NOMO-1 treated with dmso at 0.1 percent for 144 hours (cell line): ENCODE measurements at regions not wholly inside any gene's neighbourhood (a gene's known extent, or its start where the extent isn't known, plus 50 kb on each side); places are given as distances from the start of the nearest gene placed in this dataset.

Source experiments
- DNase-seq: peaks from one replicate; lab custom pipeline; 2025; ENCODE audit not compliant: unreplicated experiment; lab: John Stamatoyannopoulos, UW

DNA sequence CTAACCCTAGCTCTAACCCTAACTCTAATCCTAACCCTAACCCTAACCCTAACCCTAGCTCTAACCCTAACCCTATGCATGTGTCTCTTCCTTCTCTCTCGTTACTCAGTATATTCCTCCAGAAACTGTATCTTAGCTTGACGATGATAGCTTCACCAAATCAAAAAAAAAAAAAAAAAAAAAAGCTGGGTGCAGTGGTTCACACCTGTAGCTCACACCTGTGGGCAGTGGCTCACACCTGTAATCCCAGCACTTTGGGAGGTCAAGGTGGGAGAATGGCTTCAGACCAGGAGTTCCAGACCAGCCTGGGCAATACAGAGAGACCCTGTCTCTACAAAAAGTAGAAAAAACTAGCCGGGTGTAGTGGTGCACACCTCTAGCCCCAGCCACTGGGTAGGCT is 414.0 kb downstream of the GATA3 start:
- DNase-seq, result no peak

- DNase-seq, result no peak
Measured at GRCh38 chr10:8473205-8473604, 418.7 kb downstream of the GATA3 start.

- DNase-seq, result no peak
Measured at GRCh38 chr10:8477300-8477699, 422.8 kb downstream of the GATA3 start.

GRCh38 chr10:8481718-8482504 is 427.4 kb downstream of the GATA3 start:
- DNase-seq, result no peak

DNA sequence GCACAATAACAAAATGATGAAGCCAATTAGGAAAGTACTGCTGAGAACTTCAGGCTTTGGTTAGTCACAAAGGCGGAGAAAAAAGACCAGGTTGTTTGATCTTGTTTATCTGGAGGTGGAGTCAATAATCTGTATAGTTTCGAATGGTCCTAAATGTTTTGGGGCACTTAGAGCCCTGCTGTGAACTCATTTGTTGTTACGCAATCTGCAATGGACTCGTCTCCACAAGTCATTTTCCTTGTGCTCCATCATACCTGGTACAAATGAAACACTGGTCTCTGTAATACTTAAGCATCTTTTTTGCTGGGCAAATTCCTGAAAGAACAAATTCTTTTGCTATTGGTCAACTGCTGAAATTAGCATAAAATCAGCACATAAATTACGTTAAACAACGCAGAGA is 430.5 kb downstream of the GATA3 start:
- no peak for DNase-seq

DNA sequence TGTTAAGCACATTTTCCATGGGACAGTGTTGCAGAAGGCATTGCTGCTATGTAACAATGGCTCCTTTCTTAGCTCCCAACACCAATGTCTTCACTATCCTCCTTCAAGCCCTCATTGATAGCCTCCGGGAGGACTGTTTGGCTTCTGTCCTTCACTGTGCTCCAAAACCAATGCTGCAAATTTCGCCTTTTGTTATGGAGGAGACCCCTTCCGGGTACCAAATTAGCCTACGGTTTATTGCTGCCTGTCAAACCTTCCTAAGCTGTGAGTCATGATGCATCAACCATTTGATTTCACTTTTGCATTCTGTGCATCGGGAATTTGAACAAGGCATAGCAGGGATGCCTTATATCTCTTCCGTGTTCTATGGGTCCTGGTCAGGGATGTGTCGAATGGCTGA is 432.9 kb downstream of the GATA3 start:
- DNase-seq, result no peak

DNA sequence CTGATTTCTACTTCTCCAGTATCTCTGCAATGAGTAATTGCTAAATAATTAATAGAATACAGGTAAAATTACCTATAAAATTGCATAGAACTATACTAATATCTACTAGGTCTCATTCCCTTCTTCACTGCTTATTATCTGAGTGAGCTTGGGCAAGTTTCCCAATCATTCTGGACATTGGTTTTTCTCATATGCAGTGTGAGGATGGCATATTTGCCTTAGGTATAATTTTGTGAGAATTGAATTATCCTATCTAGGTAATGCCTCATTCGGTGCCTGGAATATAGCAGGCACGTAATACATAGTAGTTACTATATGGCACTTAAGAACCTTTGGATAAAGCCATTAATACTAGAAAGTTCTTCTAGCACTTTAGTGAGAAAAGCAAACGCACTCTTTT is 434.7 kb downstream of the GATA3 start:
- DNase-seq, result no peak

DNA sequence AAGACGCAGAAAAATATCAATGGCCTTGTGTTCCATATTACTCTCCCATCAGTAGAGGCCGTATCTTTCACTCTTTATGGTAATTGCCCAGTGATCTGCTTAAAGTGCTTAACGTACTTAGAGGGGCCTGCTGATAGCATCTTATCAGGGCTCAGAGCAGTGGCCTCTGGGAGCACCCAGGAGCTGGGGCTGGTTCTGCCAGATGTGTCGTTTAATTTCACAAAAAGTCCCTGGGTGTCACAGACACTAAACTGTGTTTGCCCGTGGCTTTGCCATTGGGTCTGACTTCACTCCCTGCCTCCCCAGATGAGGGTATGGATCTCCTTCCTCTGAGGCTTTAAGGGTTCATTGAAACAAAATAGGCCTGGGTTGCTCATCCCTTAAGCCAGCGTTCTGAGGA is 435.3 kb downstream of the GATA3 start:
- no peak for DNase-seq

- no peak for DNase-seq
Measured at GRCh38 chr10:8498290-8498689, 443.8 kb downstream of the GATA3 start.

DNA sequence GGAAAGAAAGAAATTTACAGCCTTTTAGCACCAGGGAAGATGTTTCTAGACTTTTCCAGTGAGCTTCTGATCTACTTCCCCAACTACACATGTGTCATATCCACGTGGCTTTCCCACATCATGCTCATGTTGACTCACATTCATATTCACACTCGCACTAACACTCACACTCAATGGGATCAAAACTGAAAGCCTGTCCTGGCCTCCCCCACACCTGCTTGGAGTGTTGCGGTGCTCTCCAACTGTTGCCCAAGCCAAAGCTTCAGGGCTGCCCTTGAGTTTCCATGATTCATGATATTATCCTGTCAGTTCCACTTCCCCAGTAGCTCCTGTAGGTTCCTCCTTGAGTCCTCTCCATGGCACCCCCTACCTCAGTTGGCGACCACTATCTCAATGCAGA is 444.4 kb downstream of the GATA3 start:
- DNase-seq, result no peak

GRCh38 chr10:8499312-8499711 is 444.8 kb downstream of the GATA3 start:
- no peak for DNase-seq

GRCh38 chr10:8499752-8500390 is 445.4 kb downstream of the GATA3 start:
- no peak for DNase-seq

- DNase-seq, result no peak
Measured at GRCh38 chr10:8502573-8502972, 448.1 kb downstream of the GATA3 start.

DNA sequence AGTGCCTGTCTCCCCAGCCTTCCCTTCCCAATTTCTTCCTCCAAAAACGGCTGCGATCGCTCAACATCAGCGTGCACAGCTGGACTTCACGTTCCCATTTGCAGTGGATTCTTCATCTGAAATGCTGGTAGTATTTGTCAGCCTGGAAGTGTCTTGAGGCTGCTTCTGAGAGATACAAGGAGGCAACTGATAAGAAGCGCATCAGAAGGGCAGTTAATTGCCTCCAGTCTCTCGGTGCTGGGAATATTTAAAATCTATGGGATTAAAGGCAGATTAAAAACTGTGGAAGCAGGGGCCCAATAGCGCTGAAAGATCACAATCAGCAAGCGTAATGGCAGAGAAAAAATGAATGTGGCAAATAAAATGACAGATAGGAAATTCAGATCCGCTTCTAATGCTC is 450.0 kb downstream of the GATA3 start:
- DNase-seq, result no peak

- DNase-seq, result no peak
Measured at GRCh38 chr10:8507156-8507555, 452.7 kb downstream of the GATA3 start.

- DNase-seq, result no peak
Measured at GRCh38 chr10:8508882-8509281, 454.4 kb downstream of the GATA3 start.

DNA sequence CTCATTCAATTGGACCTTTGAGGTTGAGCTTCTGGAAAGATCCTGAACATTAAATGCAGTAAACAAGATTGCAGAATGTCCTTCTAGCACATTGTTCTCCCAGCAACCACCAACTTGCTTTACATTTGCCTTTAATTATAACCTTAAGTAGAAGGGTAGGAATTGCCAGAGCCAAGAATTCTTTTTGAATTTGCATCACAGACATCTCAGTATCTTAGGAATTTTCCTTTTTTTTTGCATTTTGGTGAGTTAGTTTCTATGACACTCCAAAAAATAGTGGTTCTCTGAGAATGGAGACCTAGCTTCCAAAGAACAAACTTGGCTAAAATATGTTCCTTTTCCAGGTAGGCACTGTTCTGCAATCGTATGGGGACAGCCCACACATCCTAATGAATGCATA is 456.0 kb downstream of the GATA3 start:
- no peak for DNase-seq

DNA sequence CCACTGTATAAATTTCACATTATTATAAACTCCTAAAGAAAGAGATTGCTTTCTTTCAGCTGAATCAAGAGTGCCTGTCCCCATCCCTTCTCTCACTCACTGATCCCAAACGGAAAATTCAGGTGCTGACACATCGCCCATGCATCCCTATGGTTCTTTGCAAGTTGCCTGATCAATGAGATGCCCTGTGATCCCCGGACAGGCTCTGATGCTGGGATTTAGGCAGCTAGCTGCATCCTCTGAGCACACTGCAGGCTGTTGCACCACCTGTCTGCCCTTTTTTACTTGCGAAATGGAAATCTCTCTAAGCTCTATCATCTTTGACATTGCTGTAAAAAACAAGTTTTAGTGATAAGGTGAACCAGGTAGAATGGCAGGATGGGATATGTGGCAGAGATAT is 456.5 kb downstream of the GATA3 start:
- DNase-seq, result no peak

GRCh38 chr10:8513155-8514147 is 459.0 kb downstream of the GATA3 start:
- no peak for DNase-seq

DNA sequence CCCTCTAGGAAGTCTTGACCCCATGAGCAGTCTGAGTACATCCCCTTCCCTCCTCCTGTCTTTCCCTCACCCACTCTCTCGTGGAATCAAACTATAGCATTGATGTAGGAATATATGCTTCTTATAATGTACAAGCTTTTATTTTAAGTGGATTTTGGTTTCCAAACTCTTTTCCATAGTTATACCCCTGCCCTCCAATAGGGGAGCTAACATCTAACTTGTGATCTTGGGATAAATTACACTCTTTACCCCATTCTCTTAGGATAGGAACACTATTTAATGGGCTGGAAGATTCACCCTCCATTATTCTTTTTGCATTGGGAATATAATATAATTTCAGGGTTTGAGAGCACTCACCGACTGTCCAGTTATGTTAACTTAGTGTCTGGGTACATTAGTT is 465.9 kb downstream of the GATA3 start:
- no peak for DNase-seq

DNA sequence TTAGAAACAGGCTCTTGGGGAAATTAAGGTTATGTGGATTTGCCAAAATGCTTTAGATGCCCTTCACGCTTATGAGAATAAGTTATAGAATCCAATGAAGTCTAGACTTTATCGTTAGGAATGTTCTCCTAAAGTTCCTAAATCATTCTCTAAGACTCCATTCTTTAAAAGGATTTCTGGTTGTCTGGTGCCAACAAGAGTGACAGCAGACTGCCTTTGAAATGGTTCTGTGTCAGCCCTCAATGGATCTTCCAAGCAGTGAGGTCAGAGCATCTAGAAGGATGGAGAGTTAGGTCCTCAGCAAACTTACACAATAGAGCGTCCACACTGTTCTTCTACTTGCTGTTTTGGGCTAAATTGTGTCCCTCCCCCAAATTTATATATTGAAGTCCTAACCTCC is 473.3 kb downstream of the GATA3 start:
- no peak for DNase-seq

DNA sequence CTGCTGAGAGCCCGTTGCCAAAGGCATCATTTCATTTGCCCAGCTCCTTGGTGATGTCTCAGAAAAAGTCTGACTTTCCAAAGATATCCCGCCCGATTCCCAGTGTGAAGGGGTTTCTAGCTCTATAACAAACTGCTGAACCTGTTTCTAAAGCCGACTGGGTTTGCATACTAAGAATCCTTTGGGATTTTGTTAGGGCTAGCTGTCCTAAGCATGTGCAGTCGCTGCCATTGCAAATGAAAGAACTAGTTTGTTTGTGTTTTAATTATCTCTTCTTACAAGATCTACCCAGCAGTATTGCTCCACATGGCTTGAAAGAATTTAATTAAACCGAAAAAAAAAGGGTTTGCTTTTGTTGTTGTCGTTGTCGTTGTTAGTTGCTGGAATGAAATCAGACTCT is 476.6 kb downstream of the GATA3 start:
- no peak for DNase-seq
